Lower lobe of right lung (tissue), 2 donors: ENCODE measurements at regions not wholly inside any gene's neighbourhood (a gene's known extent, or its start where the extent isn't known, plus 50 kb on each side); places are given as distances from the start of the nearest gene placed in this dataset.
"Not testable (repeated sequence)": the region's sequence is repeated elsewhere in the genome, so short reads cannot be mapped to it uniquely, and the experiment has no call there.

Experiments used
- ATAC-seq, 2 donors: fragments of 200-7000 bp; cut with Tn5 transposase; one replicate each; pipeline ENCODE4 v1.9.1; 2020 to 2022; ENCODE audit warnings: mild to moderate bottlenecking in 2 of 2, moderate library complexity in 2 of 2
- DNase-seq: peaks from one replicate; pipeline ENCODE4 v3.0.0-alpha.2; 2020
- H3K27ac ChIP-seq: fragments of 200-600 bp; one replicate; pipeline ENCODE4 v1.8.0; 2022
- H3K27me3 ChIP-seq: fragments of 200-600 bp; one replicate; pipeline ENCODE4 v1.8.0; 2022; ENCODE audit warnings: low read depth
- H3K36me3 ChIP-seq: fragments of 200-600 bp; one replicate; pipeline ENCODE4 v1.8.0; 2022; ENCODE audit warnings: mild to moderate bottlenecking
- H3K4me1 ChIP-seq: fragments of 200-600 bp; one replicate; pipeline ENCODE4 v1.8.0; 2022
- H3K4me3 ChIP-seq: fragments of 200-600 bp; one replicate; pipeline ENCODE4 v1.8.0; 2022; ENCODE audit warnings: mild to moderate bottlenecking
- H3K9me3 ChIP-seq: fragments of 200-600 bp; one replicate; pipeline ENCODE4 v1.8.0; 2022
- intact Hi-C: fragments of 100-400 bp; cut with DNase I; formaldehyde crosslinking; loops from one replicate; pipeline ENCODE4 v1.11.0; 2022
- TF ChIP-seq, protein P1 (sequence below): fragments of 200-600 bp; IDR thresholded peaks from one replicate; pipeline ENCODE4 v1.8.0; 2022; ENCODE audit warnings: antibody characterized with exemption, mild to moderate bottlenecking
- donor health status: DM: no; HTN: yes; CAD: no; lungs with severe emphysema.

DNA sequence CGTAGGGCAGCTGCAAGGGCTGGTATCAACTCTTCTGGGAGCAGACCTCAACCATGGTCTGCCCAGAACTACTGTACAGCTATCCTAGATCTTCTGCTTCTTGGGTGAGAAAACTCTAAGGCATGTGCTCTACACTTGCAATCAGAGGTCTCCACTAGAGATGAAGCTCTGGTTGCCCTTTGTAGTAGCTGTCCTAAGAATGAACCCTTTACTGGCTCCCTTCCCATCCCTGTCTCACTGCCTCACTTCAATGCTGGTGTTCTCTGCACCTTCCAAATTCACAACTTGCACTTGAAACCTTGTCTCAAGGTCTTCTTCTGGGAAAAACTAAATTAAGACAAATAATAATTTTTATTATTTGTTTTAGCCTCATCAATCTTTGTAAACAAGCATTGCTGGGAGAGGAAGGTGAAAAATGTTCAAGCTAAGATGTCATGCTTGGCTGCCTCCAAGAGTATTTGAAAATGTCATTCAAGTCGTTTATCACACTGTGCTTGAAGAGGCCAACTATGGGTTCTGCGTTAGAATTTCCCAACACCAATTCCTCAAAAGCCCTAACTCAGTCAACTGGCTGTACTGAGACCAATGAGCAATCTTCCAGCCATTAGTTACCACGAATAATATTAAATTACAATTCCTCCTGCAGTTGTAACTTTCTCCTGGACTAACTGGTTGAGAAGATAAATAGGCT is 216.9 kb upstream of the ADRA1D start:
- H3K4me3 ChIP-seq, result no peak overlapping the region
- H3K9me3 ChIP-seq, result no peaks in the 10 kb centered on the region
- intact Hi-C loops, result no loop called here
- no peaks in the 10 kb centered on the region for H3K27me3 ChIP-seq
- no peak for DNase-seq
- ATAC-seq, result no peak
- H3K36me3 ChIP-seq, result no peaks in the 10 kb centered on the region
- TF ChIP-seq, protein P1, sequence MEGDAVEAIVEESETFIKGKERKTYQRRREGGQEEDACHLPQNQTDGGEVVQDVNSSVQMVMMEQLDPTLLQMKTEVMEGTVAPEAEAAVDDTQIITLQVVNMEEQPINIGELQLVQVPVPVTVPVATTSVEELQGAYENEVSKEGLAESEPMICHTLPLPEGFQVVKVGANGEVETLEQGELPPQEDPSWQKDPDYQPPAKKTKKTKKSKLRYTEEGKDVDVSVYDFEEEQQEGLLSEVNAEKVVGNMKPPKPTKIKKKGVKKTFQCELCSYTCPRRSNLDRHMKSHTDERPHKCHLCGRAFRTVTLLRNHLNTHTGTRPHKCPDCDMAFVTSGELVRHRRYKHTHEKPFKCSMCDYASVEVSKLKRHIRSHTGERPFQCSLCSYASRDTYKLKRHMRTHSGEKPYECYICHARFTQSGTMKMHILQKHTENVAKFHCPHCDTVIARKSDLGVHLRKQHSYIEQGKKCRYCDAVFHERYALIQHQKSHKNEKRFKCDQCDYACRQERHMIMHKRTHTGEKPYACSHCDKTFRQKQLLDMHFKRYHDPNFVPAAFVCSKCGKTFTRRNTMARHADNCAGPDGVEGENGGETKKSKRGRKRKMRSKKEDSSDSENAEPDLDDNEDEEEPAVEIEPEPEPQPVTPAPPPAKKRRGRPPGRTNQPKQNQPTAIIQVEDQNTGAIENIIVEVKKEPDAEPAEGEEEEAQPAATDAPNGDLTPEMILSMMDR, result no peak
- H3K4me1 ChIP-seq, result no peaks in the 10 kb centered on the region
- no peak overlapping the region for H3K27ac ChIP-seq

DNA sequence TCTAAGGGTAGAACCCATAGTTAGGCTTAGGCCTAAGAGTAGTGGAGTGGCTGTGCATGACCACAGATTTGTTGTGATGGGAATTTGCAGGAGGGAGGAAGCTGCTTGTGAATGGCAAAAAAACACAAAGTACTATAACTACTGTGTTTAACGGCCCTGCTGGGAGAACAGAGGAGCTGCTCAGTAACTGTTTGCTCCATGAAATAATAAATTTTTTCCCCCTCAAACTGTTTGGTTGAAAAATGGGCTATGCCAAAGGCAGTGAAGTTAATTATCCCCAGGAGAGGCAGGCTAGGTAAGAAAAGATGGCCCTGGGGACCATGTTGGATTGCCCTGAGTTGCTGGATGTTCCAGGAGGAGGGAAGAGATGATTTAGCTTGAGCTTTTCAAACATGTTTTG is 216.1 kb upstream of the ADRA1D start:
- Histone ChIP-seq H3K4me3 (no peak overlapping the region), H3K36me3 (no peaks in the 10 kb centered on the region), H3K27me3 (no peaks in the 10 kb centered on the region), H3K9me3 (no peaks in the 10 kb centered on the region), H3K27ac (no peak overlapping the region), H3K4me1 (no peaks in the 10 kb centered on the region)
- DNase-seq (no peak), ATAC-seq (no peak)
- intact Hi-C loops, result no loop called here
- TF ChIP-seq, protein P1, result no peak

DNA sequence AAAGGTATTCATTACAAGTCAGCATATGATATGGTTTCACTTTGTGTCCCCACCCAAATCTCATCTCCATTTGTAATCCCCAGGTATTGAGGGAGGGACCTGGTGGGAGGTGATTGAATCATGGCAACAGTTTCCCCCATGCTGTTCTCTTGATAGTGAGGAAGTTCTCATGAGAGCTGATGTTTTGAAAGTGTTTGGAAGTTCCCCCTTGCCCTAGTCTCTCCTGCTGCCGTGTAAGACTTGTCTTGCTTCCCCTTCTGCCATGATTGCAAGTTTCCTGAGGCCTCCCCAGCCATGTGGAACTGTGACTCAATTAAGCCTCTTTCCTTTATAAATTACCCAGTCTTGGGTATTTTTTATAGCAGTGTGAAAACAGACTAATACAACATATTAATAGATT is 213.7 kb upstream of the ADRA1D start:
- H3K36me3 ChIP-seq, H3K4me3 ChIP-seq, DNase-seq, H3K27me3 ChIP-seq, ATAC-seq, H3K4me1 ChIP-seq, H3K27ac ChIP-seq, intact Hi-C loops, H3K9me3 ChIP-seq: not testable (repeated sequence)

DNA sequence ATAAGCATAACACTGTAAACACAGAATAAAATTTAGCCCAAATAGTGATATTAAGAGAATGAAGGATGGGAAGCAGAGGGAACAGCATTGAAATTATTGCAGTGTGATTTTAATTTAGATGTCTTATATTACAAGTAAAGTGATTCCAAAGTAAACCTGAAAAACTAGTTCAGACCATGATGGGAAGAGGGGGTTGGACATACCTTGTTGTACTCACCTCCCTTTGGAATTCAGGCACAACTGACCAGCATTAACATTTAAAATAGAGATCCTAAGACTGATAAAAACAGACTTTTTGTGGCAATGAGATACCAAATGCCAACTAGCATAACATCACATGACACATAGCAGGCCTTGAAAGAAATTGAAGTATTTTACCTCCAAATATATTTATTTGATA is 210.0 kb upstream of the ADRA1D start:
- no peaks in the 10 kb centered on the region for H3K9me3 ChIP-seq
- TF ChIP-seq, protein P1, result no peak
- DNase-seq, result no peak
- H3K36me3 ChIP-seq, result no peaks in the 10 kb centered on the region
- no peaks in the 10 kb centered on the region for H3K27me3 ChIP-seq
- no peak overlapping the region for H3K4me3 ChIP-seq
- intact Hi-C loops, result no loop called here
- no peak overlapping the region for H3K27ac ChIP-seq
- ATAC-seq, result no peak
- H3K4me1 ChIP-seq, result no peaks in the 10 kb centered on the region

DNA sequence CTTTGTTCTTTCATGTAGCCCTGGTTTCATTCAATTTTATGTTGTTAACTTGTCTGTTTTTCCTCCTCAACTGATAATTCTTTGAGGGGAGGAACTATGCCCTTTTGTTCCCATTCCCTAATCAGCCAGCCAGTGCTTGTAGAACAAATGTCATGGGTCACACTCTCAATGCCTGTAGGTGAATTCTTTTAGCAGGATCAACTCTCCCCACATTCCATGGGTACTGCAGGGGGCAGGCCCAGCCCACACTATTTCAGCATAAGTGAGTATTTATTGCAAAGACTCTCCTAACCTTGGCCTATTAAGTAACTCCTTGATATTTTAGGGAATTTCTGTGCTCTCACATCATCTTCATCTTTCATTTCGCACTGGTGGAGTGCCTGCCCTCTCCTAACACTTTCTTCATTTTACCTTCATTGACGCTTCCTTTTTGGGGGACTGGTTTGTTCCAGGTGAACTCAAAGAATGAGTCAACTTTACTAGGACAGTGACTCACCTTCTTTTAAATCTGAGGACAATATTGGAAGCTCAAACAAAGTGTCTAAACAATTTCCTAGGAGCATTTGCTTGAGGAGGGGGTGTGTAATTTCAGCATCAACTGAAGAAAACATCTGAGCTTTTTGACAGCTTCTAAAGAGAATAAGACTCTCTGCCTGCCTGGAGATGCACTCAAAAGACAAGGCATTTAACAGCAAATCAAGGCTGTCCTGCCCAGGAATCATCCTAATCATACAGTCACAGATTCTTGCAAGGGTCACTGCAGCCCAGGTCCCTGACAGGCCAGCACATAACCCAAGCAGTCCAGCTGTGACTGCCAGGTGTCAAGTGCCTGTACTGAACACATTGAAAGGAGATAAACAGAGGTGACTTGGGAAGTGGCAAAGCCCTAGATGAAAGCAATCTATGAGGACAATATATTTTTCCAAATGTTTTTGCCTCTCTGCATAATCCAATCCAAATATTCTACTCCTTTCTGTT is 208.8 kb upstream of the ADRA1D start:
- no peaks in the 10 kb centered on the region for H3K27me3 ChIP-seq
- no peak for ATAC-seq
- H3K9me3 ChIP-seq, result no peaks in the 10 kb centered on the region
- intact Hi-C loops, result no loop called here
- TF ChIP-seq, protein P1, result no peak
- H3K27ac ChIP-seq, result no peak overlapping the region
- H3K36me3 ChIP-seq, result no peaks in the 10 kb centered on the region
- DNase-seq, result no peak
- H3K4me3 ChIP-seq, result no peak overlapping the region
- H3K4me1 ChIP-seq, result no peaks in the 10 kb centered on the region

DNA sequence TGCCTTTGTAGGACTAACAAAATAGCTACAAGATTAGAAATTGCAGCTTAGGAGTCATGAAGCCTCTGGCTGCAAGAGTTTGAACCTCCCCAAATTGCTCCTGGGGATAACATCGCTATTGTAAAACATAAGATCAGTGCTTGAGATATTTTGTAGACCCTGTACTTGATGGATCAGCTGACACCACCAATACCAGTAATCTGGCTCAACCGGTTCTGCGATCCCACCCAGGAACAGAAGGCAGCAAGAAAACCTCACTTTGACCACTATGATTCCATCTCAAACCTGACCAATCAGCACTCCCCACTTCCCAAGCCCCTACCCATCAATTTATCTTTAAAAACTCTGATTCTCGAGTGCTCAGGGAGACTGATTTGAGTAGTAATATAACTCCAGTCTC is 206.9 kb upstream of the ADRA1D start:
- no peaks in the 10 kb centered on the region for H3K9me3 ChIP-seq
- intact Hi-C loops, result no loop called here
- DNase-seq (no peak), ATAC-seq (no peak)
- H3K27ac ChIP-seq, result no peak overlapping the region
- H3K4me3 ChIP-seq, result no peak overlapping the region
- no peaks in the 10 kb centered on the region for H3K4me1 ChIP-seq
- no peaks in the 10 kb centered on the region for H3K27me3 ChIP-seq
- H3K36me3 ChIP-seq, result no peaks in the 10 kb centered on the region
- TF ChIP-seq, protein P1, result no peak
